CD4-positive, alpha-beta T cell treated with Interleukin-4 for 4 hours (primary cell): ENCODE measurements at regions not wholly inside any gene's neighbourhood (a gene's known extent, or its start where the extent isn't known, plus 50 kb on each side); places are given as distances from the start of the nearest gene placed in this dataset.

Experiments
- DNase-seq: peaks from one replicate; pipeline ENCODE4 v3.0.0-alpha.2; 2020

GRCh38 chr2:128978212-128978611, 659.5 kb upstream of the HS6ST1 start:
- no peak for DNase-seq

- no peak for DNase-seq
Observed at GRCh38 chr2:128979182-128979581, 660.5 kb upstream of the HS6ST1 start.

GRCh38 chr2:128980475-128980874, 661.8 kb upstream of the HS6ST1 start:
- no peak for DNase-seq

GRCh38 chr2:128981353-128981752, 662.7 kb upstream of the HS6ST1 start:
- DNase-seq, result no peak

GRCh38 chr2:128982001-128982400, 663.3 kb upstream of the HS6ST1 start:
- no peak for DNase-seq

- no peak for DNase-seq
Observed at GRCh38 chr2:128982670-128983069, 664.0 kb upstream of the HS6ST1 start.

GRCh38 chr2:128983094-128983493, 664.4 kb upstream of the HS6ST1 start:
- no peak for DNase-seq

GRCh38 chr2:128984081-128984480, 665.4 kb upstream of the HS6ST1 start:
- DNase-seq, result no peak

GRCh38 chr2:128984855-128985254, 666.2 kb upstream of the HS6ST1 start:
- no peak for DNase-seq

GRCh38 chr2:128986026-128986715, 667.5 kb upstream of the HS6ST1 start:
- DNase-seq, result no peak

GRCh38 chr2:128986867-128987268, 668.2 kb upstream of the HS6ST1 start:
- DNase-seq, result no peak

GRCh38 chr2:128988326-128988725, 669.7 kb upstream of the HS6ST1 start:
- no peak for DNase-seq

- no peak for DNase-seq
Observed at GRCh38 chr2:128988967-128989366, 670.3 kb upstream of the HS6ST1 start.

- DNase-seq, result no peak
Observed at GRCh38 chr2:128995086-128995485, 676.4 kb upstream of the HS6ST1 start.

- DNase-seq, result no peak
Observed at GRCh38 chr2:128996078-128996477, 677.4 kb upstream of the HS6ST1 start.

GRCh38 chr2:128997166-128997866, 678.6 kb upstream of the HS6ST1 start:
- no peak for DNase-seq

GRCh38 chr2:129001926-129002325, 683.3 kb upstream of the HS6ST1 start:
- DNase-seq, result no peak

- DNase-seq, result no peak
Observed at GRCh38 chr2:129002751-129003150, 684.1 kb upstream of the HS6ST1 start.

- DNase-seq, result no peak
Observed at GRCh38 chr2:129004485-129004884, 685.8 kb upstream of the HS6ST1 start.

- DNase-seq, result no peak
Observed at GRCh38 chr2:129004940-129005490, 686.3 kb upstream of the HS6ST1 start.

- no peak for DNase-seq
Observed at GRCh38 chr2:129006135-129006886, 687.6 kb upstream of the HS6ST1 start.

- DNase-seq, result no peak
Observed at GRCh38 chr2:129006901-129007300, 688.2 kb upstream of the HS6ST1 start.

- DNase-seq, result no peak
Observed at GRCh38 chr2:129008055-129008880, 689.6 kb upstream of the HS6ST1 start.
